Putamen (tissue), 1 donor: ENCODE measurements at regions not wholly inside any gene's neighbourhood (a gene's known extent, or its start where the extent isn't known, plus 50 kb on each side); places are given as distances from the start of the nearest gene placed in this dataset.
"Not testable (repeated sequence)": the region's sequence is repeated elsewhere in the genome, so short reads cannot be mapped to it uniquely, and the experiment has no call there.

ENCODE experiments used
- DNase-seq: peaks from one replicate; pipeline ENCODE4 v3.0.0-alpha.2; 2016; ENCODE audit warnings: low spot score

DNA sequence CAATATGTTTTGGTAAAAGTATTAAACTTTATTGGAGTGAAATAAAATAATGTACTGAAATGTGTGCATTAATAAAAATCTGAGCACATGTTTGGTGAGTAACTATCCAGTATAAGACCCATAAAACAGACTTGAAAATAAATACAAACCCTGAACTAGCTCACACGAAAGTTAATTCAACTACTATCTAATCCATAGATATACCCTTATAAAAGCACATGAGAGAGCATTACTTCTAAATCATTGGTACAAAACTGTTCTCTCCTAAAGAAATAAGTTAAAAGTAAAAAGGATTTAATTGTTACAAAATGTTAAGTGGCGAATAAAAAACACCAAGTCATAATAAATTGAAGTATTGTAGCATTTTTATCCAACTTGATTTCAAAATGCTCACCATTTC is 295.6 kb downstream of the PTPRC start:
- no peak for DNase-seq

DNA sequence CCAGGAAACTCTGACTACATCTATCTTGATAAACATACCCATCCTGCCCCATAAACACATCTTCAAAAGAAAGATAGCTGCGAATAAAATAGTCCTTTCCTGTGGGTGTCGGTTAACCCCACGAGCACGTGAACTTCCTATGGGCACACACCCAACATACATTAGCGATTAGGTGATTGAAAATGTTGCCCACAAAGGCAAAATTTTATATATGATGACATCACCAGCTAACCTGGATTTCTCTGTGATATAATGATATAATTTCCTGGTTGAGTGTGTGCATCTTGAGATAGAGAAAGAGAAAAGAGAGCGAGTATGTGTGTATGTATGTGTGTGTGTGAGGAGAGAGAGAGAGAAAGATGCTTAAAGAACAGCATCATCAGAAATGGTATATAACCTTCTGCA is 296.1 kb downstream of the PTPRC start:
- DNase-seq, result peak; percentile 17

DNA sequence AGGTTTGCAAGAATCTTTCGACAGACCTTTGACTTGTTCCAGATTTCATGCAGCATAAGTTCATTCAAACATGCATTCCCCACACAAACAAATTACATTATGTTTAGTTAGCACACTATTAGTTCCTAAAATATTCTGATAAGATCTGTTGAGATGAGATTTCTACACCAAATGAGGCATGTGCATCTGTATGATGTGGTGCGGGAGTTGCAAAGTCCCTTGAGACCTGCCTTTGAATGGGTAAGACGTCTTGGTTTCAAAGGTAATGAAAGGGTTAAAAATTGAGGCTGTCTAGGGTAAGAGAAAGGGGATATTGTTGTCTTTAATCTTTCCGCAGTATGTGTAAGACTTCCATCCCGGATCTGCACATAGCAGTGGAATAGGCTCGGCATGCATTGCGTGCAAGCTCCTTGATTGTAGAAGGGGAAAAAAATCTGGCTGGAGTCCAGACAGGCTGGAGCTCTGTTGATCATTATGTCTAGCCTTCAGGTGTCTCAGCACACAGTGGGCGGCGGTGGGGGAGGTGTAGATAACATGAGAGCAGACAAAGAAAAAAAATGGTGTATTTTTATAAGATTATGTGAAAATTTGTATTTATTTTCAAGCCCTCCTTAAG is 296.6 kb downstream of the PTPRC start:
- peak; percentile 79 for DNase-seq

DNA sequence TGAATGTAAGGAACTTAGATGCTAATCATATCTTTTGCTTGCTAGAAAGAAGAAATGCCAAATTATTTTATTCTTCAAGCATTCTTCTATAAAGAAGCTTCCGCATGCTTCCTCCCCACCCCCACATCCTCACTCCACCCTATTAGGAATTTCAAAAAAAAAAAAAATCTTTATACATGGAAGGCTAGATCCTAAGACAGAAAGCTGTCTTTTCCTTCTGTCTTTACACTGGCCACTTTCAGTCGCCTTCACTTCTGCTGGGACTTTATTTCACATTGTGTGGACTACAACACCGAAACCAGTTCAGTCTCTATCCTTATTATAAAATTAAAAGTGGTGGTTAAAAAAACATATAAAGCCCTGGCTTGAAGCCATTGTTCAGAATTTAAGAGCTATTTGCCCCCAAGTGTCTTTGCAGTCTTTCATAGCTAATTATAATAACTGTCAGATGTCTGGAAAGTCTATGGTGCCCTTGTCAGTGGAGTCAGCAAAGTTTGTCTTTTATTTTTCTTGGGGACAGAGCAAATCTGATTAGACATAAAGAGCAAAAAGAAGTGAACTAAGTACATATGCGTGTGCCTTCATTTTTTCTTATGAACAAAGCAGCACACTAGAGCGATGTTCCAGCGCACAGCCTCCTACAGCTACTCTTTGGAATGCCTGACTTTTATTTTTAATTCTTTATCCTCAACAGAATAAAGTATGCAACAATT is 297.7 kb downstream of the PTPRC start:
- DNase-seq, result peak; percentile 42

DNA sequence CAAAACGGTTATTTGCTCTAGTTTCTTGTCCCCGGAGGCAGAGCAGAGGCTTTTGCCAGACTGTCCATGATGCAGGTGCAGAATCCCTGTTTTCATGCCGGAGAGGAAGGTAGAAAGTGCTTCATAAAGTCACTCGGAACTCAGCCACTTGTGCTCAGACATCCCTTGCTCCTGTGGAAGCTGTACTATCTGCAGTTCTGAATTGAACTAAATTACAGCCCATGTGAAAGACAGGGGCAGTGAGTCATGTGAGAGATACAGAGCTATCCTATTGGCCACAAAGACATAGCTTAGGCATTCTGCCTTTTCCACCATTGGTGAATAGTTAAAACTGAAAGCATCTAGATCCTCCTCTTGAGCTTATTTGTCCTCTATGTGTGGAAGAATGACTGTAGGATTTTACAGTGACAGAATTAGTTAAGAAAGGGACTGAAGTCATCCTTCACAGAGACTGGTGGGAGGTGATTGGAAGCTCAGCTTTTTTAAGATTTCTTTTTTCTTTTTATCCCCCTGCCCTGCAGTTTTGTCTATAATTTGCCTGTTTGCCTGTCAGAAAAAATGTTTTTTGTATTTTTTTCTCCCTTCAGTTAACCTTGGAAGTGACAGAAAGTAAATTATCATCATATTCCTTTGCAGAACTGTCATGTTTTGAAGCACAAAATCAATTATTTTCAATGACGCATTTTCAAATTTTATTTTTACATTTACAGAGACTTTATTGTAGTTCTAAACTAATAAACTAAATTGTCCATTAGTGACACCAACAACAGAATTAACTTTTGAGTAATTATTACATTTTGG is 298.6 kb downstream of the PTPRC start:
- DNase-seq, result peak; percentile 96

DNA sequence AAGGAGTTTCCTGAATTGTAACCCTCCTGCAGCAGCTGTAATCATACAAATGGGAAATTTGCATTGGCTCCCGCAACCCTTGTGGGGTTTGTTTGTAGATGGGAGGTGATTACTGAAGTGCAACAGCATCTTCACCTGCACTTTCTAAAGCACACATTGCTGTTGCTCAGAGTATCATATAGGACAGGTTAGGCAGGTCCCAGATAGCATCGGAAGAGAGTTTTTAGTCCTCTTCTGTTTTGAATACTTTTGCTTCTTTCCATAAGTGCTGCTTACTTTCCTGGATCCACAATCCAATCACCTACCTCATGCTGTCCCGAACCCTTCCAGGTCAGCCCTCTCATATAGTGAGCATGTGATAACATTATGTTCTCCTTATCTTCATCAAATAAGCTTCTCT is 300.4 kb downstream of the PTPRC start:
- DNase-seq, result no peak

DNA sequence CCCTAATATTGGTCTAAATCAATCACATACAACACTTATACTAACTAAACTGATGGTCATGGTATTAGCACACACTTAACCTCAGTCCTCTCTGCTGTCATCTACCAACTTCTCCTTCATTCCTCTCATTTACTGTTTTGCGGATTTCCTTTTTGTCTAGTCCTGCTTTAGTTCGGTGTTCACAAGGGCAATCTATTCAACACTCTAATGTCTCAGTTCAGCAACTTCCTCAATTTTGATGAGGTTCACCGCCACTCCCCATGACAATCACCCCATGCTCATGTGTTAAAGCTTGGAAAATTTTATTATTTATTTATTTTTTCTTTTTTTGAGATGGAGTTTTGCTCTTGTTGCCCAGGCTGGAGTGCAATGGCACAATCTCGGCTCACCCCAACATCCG is 301.1 kb downstream of the PTPRC start:
- no peak for DNase-seq

DNA sequence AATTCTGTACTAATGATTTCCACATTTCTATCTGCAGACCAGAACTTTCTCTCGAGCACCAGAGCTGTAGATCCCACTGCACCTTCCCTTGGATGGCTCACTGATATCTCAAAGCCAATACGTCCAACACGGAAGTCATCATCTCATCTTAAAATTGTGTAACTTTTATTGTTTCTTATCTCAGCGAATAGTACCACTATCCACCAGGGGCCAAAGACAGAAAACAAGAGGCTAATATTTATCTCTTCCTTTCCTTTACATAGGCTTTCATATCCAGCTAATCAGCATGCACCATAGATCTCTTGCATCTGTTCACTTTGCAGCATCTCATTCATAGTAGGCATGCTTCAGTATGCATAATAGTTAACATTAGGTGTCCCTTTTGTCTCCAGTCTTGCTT is 303.6 kb downstream of the PTPRC start:
- DNase-seq, result no peak

DNA sequence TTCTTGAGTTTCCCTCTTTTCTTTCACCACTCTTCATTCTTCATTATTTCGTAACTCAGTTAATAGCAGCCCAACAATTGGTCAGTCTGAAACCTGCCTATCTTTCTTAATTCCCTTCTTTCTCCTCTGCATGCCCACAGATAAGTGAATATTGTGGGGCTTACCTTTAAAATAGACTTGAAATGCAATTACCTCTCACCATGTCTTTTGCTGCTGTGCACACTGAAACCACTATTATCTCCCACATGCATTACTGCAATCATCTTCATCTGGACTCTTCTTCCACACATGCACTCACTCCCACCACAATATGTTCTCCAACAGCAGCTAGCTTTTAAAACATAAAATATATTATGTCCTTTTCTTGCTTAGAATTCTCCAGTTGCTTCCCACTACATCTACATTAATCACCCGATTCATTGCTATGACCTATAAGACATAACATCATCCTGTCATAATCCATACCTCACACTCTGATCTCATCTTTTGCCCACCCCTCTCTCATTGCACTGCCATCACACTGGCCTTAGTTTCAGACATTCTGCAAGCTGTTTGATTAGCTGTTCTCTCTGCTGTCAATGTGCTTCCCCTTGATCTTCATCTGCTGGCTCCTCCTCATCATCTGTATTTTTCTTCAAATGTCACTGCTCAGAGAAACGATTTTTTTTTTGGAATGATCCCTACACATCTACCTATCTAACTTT is 304.8 kb downstream of the PTPRC start:
- DNase-seq, result no peak

DNA sequence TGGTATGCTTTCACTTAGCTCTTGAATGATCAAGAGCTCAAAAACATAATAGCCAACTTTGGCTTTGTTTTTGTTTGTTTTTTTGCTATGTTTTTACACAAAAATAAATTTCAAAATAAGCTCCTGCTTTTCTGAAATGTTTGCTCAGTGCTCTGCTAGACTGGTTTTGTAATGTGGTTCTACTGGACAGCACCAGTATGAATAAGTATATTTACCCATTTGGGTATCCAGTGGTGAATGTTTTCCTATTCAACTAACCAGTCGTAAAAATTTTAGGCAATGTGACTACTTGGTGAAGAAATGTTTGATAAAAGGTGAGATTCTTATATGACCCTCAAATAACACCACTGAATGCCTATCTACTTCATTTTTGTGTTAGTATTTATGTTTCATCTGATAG is 308.6 kb downstream of the PTPRC start:
- DNase-seq, result no peak

DNA sequence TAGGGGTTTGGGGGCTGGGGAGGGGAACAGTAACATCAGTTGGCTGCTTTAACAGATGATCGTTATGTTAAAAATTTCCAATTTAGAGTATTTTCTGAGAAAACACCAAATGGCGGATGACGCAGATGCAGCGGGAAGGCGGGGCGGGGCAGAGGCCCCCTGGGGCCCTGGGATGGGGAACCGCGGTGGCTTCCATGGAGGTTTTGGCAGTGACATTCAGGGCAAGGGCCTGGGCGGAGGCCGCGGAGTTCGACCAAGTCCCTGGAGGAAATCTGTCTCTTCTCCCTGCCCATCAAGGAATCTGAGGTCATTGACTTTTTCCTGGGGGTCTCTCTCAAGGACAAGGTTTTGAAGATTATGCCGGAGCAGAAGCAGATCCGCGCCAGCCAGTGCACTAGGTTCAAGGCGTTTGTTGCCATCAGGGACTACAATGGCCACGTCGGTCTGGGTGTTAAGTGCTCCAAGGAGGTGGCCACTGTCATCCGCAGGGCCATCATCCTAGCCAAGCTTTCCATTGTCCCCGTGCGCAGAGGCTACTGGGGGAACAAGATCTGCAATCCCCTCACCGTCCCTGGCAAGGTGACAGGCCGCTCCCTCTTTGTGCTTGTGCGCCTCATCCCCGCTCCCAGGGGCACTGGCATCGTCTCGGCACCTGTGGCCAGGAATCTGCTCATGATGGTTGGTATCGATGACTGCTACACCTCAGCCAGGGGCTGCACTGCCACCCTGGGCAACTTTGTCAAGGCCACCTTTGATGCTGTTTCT is 310.2 kb downstream of the PTPRC start:
- DNase-seq, result no peak

DNA sequence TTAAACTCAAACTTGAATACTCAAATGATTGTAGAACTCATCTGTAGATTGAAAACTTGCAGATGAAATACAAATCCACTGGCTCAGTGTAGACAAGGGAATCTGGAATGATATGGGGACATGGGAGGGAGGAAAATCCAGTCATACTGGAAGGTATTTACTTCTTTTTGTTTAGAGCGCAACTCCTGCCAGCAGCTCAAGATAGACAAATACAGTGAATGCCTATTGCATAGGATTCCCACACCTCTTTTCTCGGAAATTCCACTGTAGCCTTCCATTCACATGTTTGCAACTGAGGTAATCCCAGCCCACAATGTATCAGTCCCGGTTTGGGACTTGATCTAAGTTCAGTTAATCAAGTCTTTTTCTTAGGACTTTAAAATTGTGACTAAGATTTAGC is 311.2 kb downstream of the PTPRC start:
- no peak for DNase-seq

DNA sequence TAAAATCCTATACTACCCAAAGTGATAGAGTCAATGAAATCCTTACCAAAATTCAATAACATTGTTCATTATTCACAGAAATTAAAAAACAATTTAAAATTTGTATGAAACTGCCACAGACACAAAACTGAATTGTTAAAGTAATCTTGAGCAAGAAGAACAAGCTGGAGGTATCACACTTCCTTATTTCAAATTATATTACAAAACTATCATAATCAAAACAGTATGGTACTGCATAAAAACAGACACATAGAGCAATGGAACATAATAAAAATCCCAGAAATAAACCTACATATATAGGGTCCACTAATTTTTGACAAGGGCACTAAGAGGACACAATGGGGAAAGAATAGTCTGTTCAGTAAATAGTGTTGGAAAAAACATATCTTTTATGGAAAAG is 316.2 kb downstream of the PTPRC start:
- DNase-seq, result no peak

DNA sequence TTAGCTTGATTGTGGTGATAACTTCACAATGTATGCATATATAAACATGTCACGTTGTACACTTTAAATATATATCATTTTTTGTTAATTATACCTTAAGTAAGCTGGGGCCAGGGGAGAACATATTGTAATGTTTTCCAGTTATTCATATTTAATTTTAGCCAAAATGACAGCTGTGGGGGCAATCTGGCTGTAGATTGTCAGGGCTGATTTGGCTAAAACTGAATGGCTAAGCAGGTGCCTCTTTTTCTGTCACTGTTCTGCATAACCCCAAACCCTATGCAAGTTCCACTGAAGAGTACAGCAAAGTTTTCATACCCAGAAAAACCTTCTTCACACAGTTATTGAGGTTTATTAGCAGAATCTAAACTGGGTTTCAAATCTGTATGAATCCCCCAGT is 318.2 kb downstream of the PTPRC start:
- DNase-seq, result no peak

DNA sequence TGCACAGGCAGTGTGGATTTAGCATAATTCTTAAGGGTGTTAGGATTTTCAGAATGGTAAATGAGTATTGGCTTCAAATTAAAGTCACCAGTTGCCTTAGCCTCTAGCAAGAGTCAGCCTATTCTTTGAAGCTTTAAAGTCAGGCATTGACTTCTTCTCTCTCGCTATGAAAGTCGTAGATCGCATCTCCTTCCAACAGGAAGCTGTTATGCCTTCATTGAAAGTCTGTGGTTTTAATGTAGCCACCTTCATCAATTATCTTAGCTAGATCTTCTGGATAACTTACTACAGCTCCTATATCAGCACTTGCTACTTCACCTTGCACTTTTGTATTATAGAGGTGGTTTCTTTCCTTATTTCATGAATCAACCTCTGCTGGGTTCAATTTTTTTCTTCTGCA is 320.2 kb downstream of the PTPRC start:
- no peak for DNase-seq

DNA sequence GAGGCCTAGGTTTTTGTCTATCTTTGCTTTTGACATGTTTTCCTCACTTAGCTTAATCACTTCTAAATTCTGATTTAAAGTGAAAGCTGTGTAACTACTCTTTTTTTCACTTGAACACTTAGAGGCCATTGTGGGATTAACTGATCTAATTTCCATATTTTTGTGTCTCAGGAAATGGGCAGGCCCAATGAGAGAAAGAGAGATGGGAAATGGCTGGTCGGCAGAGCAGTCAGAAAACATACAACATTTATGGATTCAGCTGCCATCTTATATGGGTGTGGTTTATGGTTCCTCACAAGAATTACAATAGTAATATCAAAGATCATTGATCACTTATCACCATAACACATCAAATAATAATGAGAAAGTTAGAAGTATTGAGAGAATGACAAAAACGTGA is 320.8 kb downstream of the PTPRC start:
- no peak for DNase-seq

DNA sequence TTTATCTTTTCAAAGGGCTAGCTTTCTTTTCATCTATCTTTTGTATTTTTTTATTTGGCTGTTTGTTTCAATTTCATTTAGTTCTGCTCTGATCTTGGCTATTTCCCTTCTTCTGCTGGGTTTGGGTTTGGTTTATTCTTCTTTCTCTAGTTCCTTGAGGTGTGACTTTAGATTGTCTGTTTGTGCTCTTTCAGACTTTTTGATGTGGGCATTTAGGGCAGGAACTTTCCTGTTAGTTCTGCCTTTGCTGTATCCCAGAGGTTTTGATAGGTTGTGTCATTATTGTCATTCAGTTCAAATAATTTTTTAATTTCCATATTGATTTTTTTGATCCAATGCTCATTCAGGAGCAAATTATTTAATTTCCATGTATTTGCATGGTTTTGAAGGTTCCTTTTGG is 325.0 kb downstream of the PTPRC start:
- DNase-seq, result not testable (repeated sequence)

DNA sequence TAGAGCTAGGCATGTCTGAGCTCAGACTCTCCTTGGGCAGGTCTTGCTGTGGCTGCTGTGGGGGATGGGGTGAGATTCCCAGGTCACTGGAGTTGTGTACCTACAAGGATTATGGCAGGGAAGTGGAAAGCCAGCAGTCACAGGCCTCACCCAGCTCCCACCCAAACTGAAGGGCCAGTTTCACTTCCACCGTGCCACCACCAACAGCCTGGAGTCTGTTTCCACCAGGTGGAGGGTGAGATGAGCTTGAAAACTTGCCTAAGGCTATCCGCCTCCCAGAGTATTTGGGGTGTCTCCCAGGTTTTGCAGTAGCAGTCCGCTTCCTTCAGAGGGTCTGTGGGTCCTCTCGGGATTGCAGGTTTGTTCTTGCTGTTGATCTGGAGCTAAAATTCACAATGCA is 327.7 kb downstream of the PTPRC start:
- no peak for DNase-seq

DNA sequence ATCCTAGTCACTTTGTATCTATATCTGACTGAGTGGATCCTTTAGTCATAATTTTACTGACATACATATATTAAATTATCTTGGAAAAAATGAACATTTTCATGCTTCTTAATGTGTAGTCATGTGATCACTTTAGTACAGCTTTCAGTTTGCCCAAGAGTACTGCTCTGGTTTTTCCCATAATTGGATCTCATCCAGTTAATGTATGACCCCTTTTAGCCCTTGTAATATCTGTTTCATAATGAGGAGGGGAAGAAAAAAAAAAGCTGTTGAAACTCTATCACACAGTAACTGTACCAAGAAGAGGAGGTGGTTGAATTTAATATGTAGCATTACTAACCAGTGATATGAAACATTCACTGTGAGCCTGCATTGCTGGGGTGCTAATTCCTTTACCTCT is 328.7 kb downstream of the PTPRC start:
- DNase-seq, result no peak

DNA sequence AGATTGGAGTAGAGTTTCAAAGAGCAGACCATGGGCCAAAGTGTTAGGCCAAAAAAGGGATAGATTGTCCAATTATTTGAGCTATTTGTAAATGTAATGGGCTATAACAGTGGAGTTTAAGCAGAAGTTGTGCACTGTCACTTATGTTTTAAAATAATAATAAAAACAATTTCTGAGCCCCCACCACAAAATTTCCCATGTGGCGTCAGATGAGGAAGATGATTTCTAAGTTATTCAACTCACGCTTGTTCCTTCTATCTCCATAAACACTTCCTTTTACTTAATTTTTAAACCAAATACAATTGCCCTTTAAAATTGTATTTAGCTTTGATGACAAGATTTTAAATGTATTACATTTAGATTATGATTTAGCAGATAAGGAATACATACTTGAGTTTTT is 330.0 kb downstream of the PTPRC start:
- no peak for DNase-seq

DNA sequence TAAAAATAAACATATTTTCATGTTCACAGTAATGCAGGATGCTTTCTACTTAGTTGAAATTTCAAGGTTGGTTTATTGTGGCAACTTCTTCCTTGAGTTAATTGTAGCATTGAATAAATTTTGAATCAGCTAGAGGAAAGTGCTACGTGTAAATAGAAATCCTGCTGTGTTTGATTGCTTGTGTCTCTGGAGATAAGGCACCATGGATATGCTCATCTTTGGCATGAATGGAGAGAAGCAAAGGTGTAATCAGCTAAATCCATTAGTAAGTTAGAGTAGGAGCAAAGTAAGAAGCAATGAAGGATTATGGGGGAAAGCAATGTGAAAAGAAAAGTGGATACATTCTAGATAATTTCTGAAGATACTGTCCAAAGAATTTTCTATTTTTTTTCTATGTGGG is 331.1 kb downstream of the PTPRC start:
- no peak for DNase-seq

DNA sequence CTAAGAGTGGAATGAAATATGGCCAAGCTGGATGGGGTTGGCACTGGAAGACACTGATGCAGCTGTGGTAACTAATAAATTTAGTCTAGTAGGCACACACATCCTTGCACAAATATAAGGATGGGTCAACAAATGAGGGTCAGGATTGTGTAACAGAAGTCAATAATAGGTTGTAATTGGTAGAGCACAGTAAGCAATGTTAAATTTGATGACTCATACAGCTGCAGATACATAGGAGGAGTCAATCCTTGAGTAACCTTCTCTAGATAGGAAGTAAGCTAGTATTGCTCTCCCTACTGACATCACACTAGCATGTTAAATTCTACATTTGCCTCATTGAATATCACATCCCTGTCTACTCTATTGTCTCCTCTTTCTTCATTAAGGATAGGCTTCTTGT is 332.1 kb downstream of the PTPRC start:
- no peak for DNase-seq
